GM19455 (cell line): ENCODE measurements at regions not wholly inside any gene's neighbourhood (a gene's known extent, or its start where the extent isn't known, plus 50 kb on each side); places are given as distances from the start of the nearest gene placed in this dataset.
"Not testable (repeated sequence)": the region's sequence is repeated elsewhere in the genome, so short reads cannot be mapped to it uniquely, and the experiment has no call there.

Source experiments
- ATAC-seq: cut with Tn5 transposase; IDR thresholded peaks from one replicate; pipeline ENCODE4 v1.9.1; 2021; ENCODE audit not compliant: unreplicated experiment

DNA sequence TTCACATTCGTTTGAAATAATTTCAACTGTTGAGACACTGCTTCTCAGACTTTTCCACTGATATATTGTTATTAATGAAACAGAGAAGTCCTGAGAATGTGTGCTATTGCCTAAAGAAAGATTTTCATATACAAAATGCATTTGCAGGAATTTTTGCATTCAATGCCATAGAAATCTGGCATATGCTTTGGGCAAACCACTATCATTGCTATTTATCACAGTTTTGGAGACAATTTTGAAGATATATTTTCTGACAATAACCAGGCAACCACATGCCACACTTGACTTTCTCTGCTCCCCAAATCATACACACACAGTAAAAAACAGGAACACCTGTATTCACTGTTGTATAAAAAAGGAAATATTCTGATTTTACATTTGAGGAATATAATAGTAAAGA lies 1303.7 kb upstream of the IGFBP7 start:
- no peak for ATAC-seq

DNA sequence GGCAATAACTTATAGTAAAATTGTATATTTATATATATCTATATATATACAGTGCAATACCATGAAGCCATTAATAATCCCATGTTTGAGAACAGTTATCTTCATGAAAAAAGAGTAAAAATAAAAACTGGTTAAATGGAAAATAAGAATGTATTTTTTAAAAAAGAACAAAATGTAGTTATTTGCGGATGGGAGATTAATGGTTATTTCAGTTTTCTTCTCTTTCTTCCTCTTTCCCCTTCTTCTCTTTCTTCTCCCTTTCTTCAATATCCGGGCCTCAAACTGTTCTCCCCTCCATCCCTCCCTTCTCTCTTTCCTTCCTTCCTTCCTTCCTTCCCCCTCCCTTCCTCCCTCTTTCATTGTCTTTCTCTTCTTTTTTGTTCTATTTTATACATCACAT lies 1301.7 kb upstream of the IGFBP7 start:
- no peak for ATAC-seq

DNA sequence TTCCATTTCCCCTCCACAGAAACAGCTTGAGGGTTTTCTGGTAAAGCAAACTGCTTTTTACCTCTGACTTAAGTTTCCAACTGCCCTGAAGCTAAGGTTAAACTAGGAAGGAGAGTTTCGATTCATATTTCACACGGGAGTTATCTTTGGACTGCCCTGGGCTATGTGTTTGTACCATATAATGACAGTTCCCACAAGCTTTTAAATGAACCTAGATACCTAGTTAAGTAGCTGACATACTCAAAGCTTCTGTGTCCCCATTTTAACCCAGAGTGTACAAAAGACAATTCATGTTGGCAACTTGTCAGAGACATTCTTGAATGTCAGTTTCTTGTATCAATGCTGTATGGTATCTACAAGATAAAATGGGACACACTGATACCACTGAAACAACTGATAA lies 1296.6 kb upstream of the IGFBP7 start:
- ATAC-seq, result no peak

DNA sequence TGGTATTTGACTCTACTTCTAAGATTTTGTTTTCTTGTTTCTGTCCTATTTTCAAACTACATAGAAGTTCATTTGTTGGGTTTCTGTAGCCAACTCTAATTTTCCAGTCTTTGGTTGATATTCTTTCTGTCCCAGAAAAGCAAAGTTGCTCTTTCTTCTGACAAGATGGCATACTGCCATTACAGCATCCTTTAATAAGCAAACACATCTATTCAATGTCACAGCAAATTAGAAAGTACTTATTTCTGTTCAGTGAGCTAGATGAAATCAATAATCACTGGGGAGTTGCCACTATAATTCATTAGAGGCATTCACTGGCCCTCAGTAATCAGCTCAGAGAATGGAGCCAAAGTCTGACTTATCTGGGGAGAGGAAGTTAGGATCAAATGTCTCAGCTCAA lies 1258.0 kb upstream of the IGFBP7 start:
- ATAC-seq, result no peak

DNA sequence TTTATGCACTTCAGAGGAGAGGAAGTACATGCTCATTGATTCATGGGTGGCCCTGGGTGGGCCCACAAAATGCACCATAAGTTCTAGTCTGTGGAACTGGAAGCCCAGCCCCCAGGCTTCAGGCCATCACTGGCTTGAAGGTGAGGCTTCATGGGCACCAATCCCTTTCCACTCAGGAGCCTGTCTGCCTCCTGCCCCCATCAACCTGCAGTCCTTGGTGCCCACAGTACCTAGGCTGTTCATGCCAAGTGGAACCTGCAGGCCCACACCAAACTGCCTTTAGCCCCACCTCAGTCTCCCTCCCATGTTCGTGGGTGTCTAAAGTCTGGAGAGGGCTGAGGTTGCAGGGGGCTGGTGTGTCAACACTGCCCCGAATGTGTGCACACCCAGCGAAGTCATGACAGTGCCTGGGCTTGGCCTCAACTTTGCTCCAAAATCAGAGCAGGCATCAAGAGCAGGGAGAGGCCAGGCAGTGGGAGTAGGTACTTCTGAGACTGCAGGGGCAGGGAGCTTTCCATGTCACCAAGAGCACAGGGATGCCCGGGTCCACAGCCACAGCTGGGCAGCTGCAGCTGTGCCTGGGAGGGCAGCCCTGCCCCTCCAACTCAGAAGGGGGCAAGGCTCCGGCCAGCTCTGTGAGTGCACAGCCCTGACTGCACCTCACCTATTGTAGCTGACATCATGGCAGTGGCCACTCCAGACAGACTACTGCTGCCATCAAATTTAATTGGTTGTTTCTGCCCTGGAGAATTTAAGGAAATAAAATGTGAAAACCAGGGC lies 1250.4 kb upstream of the IGFBP7 start:
- no peak for ATAC-seq

DNA sequence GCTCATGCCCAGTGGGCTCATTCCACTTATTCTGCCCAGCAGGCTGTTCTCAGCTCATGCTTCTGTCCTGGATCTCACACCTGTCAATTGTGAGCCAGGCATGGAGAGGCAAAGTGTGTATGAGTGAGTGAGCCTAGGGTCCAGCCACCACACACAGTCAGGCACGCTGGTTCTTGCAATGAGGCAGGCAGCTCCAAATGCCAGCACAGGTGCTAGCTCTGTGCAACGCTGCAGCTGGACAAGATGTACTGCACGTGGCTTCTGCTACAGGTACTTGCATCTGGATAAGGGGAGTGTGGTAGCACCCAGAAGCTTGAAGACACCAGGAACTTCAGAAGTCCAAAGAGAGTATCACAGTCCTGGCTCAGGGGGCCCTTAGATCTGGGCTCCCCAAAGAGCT lies 1249.4 kb upstream of the IGFBP7 start:
- no peak for ATAC-seq

DNA sequence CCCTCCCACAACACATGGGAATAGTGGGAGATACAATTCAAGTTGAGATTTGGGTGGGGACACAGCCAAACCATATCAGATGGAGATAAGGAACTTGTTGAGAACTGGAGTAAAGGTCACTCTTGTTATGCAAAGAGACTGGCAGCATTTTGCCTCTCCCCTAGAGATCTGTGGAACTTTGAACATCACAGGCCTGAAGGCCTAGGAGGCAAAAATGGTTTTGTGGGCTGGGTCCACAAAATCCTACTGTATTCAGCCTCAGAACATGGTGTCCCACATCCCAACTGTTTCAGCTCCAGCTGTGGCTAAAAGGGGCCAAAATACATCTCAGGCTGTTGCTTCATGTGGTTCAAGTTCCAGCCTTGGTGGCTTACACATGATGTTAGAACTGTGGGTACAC lies 1247.8 kb upstream of the IGFBP7 start:
- no peak for ATAC-seq

DNA sequence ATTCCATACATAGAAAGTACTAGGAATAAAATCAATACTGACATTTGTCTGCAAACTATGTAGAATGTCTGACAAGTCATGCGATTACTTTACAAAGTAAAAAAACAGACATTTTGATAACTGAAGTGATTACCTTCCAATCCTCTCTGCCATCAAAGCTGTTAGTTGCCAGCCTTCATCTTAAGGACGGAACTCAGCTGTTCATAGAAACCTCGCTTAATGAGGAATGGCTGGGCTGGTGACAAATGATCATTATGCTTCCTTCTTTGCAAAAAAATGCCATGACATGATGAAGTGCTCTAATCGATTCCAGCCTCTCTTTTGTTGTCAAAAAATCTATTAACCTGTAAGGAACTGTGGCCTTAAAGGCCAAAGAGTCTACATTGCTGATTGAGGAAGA lies 1214.9 kb upstream of the IGFBP7 start:
- no peak for ATAC-seq

DNA sequence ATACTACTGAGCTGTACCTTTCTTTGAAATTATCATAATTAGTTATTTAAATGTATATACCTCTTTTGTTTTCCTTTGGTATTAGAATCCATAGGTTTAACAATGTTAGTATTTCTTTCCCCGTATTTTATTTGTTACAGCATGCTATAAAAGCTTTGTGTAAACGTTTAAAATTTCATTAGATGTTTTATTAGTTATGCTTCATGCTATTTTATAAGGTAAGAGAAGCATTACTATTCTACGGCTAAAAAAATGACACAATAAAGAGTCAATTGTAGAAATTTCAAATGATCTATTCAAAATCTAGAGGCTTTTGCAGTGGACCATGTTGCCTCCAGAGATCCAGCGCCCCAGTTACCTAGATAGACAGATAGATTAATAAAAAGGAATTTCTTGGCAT lies 1203.3 kb upstream of the IGFBP7 start:
- ATAC-seq, result no peak

DNA sequence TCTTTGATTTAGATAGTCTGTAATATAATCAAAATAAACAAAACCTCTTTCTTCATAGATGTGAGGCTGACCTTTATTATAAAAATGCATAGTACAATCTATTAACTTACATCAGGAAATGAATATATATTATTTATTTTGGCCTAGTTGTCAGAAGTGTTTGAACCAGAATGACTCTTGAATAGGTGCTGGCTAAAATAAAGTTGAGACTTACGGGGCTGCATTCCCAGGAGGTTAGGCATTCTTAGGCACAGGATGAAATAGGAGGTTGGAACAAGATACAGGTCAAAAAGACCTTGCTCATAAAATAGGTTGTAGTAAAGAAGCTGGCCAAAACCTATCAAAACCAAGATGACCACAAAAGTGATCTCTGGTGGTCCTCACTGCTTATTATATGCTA lies 1193.3 kb upstream of the IGFBP7 start:
- no peak for ATAC-seq

DNA sequence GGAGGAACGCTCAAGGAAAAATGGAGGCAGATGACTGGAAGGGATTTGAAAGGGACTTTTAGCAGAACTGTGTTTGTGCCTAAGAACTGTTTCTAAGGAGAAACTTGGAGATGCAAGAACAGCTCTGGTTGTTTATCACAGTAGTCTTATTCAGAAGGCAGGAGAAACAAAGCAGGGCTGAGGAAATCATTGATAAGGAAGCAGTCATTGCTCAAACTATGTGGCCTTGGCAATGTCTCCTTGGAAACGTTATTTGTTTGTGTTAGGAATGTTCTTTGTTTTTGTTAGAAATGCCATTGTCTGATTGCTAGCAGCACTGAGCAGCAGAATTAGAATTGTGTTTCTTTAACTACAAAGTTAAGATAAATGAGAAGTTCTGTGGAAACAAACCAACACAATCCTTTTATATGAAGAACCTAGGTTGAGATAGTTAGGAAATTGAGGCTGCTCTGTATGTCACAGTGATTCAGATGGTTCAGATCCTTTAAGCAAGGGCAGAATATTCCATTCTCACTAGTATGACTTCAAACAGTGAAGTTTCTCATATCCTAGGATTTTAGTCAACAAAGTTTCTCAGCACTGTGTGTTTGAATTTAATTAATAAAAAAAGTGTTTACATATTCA lies 1191.3 kb upstream of the IGFBP7 start:
- no peak for ATAC-seq

DNA sequence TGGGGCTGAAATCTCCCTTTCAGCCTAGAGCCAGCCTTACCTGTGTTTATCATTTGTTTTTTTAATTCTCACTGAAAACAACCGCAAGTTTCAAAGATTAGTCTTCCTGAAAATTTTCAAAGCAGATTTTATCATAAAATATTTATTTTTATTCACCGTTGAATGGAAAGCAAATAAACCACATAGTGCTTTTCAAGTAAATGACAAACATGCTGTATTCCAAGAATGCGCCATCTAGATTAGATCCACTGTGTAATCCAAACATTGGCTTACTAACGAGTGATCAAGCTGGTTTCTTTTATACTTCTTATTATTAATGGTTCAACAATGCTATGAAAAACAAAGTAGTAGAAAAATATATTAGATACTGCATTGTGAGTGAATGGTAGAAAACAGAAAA lies 1176.2 kb upstream of the IGFBP7 start:
- no peak for ATAC-seq

DNA sequence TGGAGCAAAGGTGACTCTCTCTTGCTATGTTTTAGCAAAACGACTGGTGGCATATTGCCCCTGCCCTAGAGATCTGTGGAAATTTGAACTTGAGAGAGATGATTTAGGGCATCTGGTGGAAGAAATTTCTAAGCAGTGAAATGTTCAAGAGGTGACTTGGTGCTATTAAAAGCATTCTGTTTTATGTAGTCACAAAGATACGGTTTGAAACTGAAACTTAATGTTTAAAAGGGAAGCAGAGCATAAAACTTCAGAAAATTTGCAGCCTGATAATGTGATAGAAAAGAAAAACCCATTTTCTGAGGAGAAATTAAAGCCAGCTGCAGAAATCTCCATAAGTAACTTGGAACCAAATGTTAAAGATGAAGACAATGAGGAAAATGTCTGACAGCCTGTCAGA lies 1170.7 kb upstream of the IGFBP7 start:
- ATAC-seq, result not testable (repeated sequence)

DNA sequence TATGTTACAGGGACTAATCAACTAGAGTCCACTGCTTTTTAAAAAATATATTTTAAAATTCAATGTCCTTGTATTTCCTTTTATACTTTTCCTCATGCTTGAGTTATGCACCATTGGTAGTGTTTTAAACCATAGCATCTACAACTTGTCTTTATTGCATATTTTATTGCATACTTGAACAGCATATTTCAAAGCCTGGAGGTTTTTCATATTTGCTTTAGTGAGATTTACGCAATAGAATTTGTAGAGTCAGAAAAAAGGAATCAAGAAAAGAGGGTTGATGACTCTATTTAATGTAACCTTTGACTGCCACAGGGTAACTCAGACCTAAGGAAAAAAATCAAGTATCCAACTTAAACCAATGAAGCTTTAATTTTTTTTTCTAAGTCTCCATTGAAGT lies 1165.7 kb upstream of the IGFBP7 start:
- ATAC-seq, result no peak

DNA sequence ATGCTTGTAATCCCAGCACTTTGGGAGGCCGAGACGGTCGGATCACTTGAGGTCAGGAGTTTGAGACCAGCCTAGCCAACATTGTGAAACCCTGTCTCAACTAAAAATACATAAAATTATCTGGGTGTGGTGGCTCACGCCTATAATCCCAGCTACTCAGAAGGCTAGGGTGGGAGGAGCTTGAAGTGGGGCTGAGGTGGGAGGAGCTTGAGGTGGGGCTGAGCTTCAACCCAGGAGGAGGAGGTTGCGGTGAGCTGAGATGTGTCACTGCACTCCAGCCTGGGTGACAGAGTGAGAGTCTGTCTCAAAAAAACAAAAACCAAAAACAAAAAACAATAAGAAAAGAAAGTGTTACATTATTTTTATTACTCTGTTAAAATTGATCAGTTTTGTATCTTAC lies 1164.4 kb upstream of the IGFBP7 start:
- no peak for ATAC-seq

DNA sequence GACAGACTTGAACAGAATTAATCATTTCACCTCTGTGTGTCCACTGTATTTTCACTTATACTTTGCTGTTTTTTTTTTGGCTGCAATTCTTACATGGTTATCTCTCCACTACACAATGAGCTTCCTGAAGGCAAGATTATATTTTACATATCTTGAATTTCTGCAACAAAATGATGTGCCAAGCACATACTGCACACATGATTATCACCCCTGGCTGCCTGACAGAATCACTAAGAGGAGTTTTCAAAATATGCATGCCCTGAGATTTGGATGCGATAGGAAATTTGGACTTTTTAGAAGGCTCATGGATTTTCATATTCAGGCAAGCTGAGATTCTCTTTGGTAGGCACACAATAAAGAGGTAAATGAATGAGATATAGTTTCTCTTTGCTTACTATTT lies 1162.1 kb upstream of the IGFBP7 start:
- no peak for ATAC-seq

DNA sequence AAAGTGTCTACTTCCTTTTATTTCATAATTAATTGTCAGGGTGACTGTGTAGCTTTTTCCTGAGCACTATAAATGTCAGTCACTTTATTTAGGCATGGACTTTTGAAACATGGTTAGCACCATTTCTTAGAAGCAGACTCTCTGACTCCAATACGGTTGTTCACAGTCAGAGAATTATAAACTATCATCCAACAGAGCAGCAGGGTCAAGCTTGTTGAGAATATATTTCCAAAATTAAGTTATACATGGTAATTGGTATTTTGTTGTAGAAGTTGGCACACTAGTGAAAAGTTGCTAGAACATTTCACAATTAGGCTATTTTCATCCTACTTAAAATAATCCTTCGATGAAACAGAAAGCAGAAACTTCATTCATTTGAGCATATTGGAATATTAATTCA lies 1155.5 kb upstream of the IGFBP7 start:
- ATAC-seq, result no peak

DNA sequence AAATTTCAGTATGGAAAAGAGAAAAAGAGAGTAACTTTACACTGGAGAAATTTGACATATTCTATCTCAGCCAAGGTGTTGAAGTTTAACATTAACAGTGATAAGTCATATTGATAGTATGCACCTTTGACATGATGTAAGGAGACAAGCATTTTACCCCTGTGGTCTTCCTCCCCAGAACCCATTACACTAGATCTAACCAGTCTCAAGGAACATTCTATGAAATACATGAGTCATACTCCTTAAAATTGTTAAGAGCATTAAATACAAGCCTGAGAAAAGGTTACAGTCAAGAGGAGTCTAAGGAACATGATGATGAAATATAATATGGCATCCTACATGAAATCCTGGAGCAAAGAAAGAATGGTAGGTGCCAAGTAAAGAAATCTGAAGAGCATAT lies 1151.3 kb upstream of the IGFBP7 start:
- no peak for ATAC-seq

DNA sequence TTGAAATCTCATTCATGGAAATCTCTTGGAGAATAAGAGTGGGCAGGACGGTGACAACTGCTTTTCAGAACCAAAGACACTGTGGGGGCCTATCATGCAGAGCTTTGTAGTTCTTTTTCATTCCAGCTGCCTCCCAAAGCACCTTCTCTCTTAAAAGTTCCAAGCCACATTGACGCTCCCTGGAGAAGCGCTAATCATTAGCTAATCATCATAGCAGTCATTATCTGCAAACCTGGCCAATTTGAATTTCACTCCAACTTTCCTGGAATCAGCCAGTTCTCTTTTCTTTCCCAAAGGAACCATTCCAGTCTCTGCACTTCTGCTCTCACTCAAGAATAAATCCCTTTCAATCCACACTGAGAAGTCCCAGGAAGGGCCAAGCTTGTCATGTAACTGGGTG lies 1144.1 kb upstream of the IGFBP7 start:
- no peak for ATAC-seq

DNA sequence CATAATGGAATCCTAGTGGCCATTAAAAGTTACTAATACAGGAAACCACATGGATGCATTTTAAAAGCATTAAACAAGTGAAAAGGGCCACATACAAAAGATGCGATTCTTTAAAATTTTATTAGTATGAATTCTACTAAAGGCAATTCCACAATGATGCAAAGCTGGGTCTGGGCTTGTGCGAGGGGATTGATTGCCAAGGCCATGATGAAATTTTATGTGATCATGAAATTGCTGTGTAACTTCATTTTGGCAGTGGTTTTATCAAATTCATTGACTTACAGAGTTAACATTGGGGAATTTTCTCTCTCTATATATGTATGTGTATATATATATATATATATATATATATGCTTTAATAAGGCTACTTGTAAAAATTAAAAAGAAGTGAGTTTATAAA lies 1142.5 kb upstream of the IGFBP7 start:
- ATAC-seq, result no peak

DNA sequence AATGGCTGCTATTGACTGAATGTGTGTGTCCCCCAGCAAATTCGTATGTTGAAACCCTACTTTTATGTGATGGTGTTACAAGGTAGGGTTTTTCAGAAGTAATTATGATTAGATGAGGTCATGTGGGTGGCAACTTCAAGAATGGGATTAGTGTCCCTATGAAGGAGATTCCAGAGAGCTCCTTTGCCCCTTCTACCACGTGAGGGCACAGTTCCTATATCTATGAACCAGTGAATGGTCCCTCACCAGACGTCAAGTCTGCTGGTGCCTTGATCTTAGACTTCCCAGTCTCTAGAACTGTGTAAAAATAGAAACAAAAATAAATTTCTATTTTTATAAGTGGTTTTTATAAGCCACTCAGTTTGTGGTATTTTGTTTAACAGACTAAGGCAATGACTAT lies 1137.6 kb upstream of the IGFBP7 start:
- ATAC-seq, result no peak

DNA sequence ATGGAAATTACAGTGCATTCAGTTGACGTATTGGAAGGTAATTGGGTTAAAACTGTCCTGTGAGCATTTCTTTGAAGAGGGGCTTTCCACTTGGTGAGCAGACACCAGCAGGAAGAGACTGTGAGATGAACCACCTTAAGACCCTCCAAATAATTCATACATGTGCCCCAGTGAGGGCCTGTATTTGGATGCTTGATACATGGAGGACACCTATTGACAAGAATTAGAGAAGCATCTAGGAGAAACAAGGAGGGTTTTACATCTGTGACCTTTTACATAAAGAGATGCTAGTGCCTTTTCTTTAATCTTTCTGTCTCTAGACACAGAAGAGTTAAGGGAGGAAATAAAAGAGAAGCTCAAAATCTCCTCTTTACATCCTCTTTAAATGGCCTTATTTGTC lies 1115.3 kb upstream of the IGFBP7 start:
- no peak for ATAC-seq

DNA sequence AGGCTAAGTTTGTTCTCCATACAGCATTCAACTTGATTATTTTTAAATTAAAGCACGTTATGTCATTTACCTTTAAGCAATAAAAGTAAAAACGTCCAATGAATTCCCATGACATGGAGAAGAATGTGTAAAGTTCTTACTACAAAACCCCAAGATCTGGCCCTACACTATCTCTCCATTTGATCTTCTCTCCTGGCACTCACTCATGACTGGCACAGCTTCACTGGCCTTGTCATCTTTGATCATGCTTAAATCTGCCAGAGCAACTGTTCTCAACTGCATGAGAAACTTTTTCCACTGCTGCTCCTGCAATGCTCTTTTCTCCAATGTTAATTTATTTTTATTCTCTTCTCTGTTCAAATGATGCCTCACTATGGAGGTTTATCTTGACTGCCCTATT lies 1109.0 kb upstream of the IGFBP7 start:
- ATAC-seq, result no peak
